GM12878 (cell line): ENCODE measurements at regions not wholly inside any gene's neighbourhood (a gene's known extent, or its start where the extent isn't known, plus 50 kb on each side); places are given as distances from the start of the nearest gene placed in this dataset.

ENCODE experiments used
- ATAC-seq: fragments of 200-7000 bp; cut with Tn5 transposase; 3 replicates; pipeline ENCODE4 v1.9.1; 2020; ENCODE audit warnings: mild to moderate bottlenecking, moderate library complexity
- BruUV-seq: library from RNA; stranded (reverse); fragments of 400-500 nt; replicated peaks from 2 replicates; lab custom pipeline; 2021; lab: Mats Ljungman, UMichigan
- CTCF ChIA-PET: fragments of 300-600 bp; sonication (Branson Sonifier 250); formaldehyde crosslinking; extraction: SDS; loops from one replicate; lab custom pipeline; 2021; ENCODE audit warnings: inconsistent platforms; lab: Yijun Ruan, JAX
- POLR2A ChIA-PET: fragments of 350-600 bp; formaldehyde crosslinking; extraction: SDS; loops from one replicate; lab custom pipeline; 2021; ENCODE audit warnings: inconsistent platforms; lab: Charles Lee
- RAD21 ChIA-PET: fragments of 300-600 bp; sonication (Branson Sonifier 250); formaldehyde crosslinking; loops from one replicate; lab custom pipeline; 2023; ENCODE audit warnings: antibody characterized with exemption; ENCODE audit not compliant: unreplicated experiment; lab: Charles Lee
- SMC1A ChIA-PET: fragments of 300-600 bp; sonication (Branson Sonifier 250); formaldehyde crosslinking; loops from one replicate; lab custom pipeline; 2023; ENCODE audit not compliant: unreplicated experiment, uncharacterized antibody; lab: Charles Lee
- DNase-seq: peaks from one replicate; pipeline ENCODE4 v3.0.0-alpha.2; 2011; ENCODE audit warnings: low read depth, low spot score
- FAIRE-seq: peaks from 3 replicates; lab custom pipeline; 2011; peaks lifted over from hg19 to GRCh38; lab: Jason Lieb, UNC
- H2AFZ ChIP-seq: 2 replicates; pipeline ENCODE4 v1.6.0; 2011; ENCODE audit warnings: low read depth, low read length, control low read depth; ENCODE audit not compliant: control insufficient read depth
- H3K27ac ChIP-seq: 2 replicates; pipeline ENCODE4 v1.5.1; 2011; ENCODE audit warnings: control low read depth; ENCODE audit not compliant: control insufficient read depth, insufficient read depth
- H3K27me3 ChIP-seq, 2 experiments: replicated peaks in 1 of 2; 2 replicates each; pipeline versions ENCODE4 v1.6.0 to v1.6.1; 2011; ENCODE audit warnings: low read length in 1 of 2; ENCODE audit not compliant: control insufficient read depth in 2 of 2, insufficient read depth in 2 of 2
- H3K36me3 ChIP-seq, 2 experiments: 2 replicates each; pipeline ENCODE4 v1.5.1; 2011; ENCODE audit warnings: low read length in 1 of 2; ENCODE audit not compliant: control insufficient read depth in 2 of 2, insufficient read depth in 2 of 2
- H3K4me1 ChIP-seq: 2 replicates; pipeline ENCODE4 v1.6.1; 2011; ENCODE audit warnings: mild to moderate bottlenecking, low read length, moderate library complexity, mixed read lengths; ENCODE audit not compliant: control insufficient read depth, insufficient read depth
- H3K4me2 ChIP-seq: 2 replicates; pipeline ENCODE4 v1.6.0; 2011; ENCODE audit warnings: control low read depth; ENCODE audit not compliant: control insufficient read depth, insufficient read depth
- H3K4me3 ChIP-seq: fragments of 200-600 bp; sonication (generic); 2 replicates; pipeline ENCODE4 v1.5.1; 2016
- H3K79me2 ChIP-seq: 2 replicates; pipeline ENCODE4 v1.6.0; 2011; ENCODE audit warnings: low read length; ENCODE audit not compliant: control insufficient read depth, insufficient read depth
- H3K9ac ChIP-seq: 2 replicates; pipeline ENCODE4 v1.8.0; 2011; ENCODE audit warnings: low read length, control low read depth, mixed read lengths; ENCODE audit not compliant: control insufficient read depth, insufficient read depth
- H3K9me3 ChIP-seq: replicated peaks from 3 replicates; pipeline ENCODE4 v1.5.1; 2011; ENCODE audit warnings: mild to moderate bottlenecking, low read length; ENCODE audit not compliant: control insufficient read depth, insufficient read depth
- H4K20me1 ChIP-seq: 2 replicates; pipeline ENCODE4 v1.6.0; 2011; ENCODE audit not compliant: control insufficient read depth, insufficient read depth
- ASH2L ChIP-seq: fragments of 300-600, 200-600 bp; sonication (generic); IDR thresholded peaks from 2 replicates; pipeline ENCODE4 v1.6.1; 2017; ENCODE audit warnings: low read depth, mild to moderate bottlenecking, borderline replicate concordance
- BMI1 ChIP-seq: fragments of 450-650 bp; IDR thresholded peaks from 2 replicates; pipeline ENCODE4 v1.6.1; 2016; ENCODE audit warnings: mild to moderate bottlenecking, moderate library complexity, borderline replicate concordance
- CEBPB ChIP-seq, 2 experiments: fragments of 150-350 bp in 1 of 2; IDR thresholded peaks; 2 replicates each; pipeline ENCODE4 v1.6.1; 2012 to 2014; ENCODE audit warnings: low read depth in 2 of 2, low read length in 2 of 2, borderline replicate concordance in 1 of 2, inconsistent platforms in 1 of 2
- HCFC1 ChIP-seq: fragments of 150-350 bp; IDR thresholded peaks from 2 replicates; pipeline ENCODE4 v1.6.1; 2014; ENCODE audit warnings: low read length
- MEF2B ChIP-seq: fragments of 450-650 bp; IDR thresholded peaks from 2 replicates; pipeline ENCODE4 v1.6.1; 2018; ENCODE audit warnings: mild to moderate bottlenecking, moderate library complexity; ENCODE audit not compliant: partially characterized antibody, poor library complexity, severe bottlenecking
- MLLT1 ChIP-seq: fragments of 450-650 bp; IDR thresholded peaks from 2 replicates; pipeline ENCODE4 v1.6.1; 2016; ENCODE audit warnings: mild to moderate bottlenecking
- NFYA ChIP-seq: IDR thresholded peaks from 2 replicates; pipeline ENCODE4 v1.6.1; 2011; ENCODE audit warnings: low read depth, mild to moderate bottlenecking, low read length, improper control_type of control experiment, borderline replicate concordance
- PBX3 ChIP-seq: IDR thresholded peaks from 2 replicates; pipeline ENCODE4 v1.6.1; 2011; ENCODE audit warnings: mild to moderate bottlenecking, low read depth, low read length, moderate library complexity; ENCODE audit not compliant: insufficient replicate concordance
- RBBP5 ChIP-seq: fragments of 200-600 bp; sonication (generic); conservative IDR thresholded peaks from 2 replicates; pipeline ENCODE4 v1.6.1; 2016
- SIX5 ChIP-seq: IDR thresholded peaks from 2 replicates; pipeline ENCODE4 v1.6.1; 2011; ENCODE audit warnings: mild to moderate bottlenecking, low read depth, low read length, moderate library complexity; ENCODE audit not compliant: severe bottlenecking
- STAT3 ChIP-seq: IDR thresholded peaks from 2 replicates; pipeline ENCODE4 v1.6.1; 2011; ENCODE audit warnings: low read depth, low read length, improper control_type of control experiment
- YBX1 ChIP-seq: fragments of 450-650 bp; IDR thresholded peaks from 2 replicates; pipeline ENCODE4 v1.6.1; 2016; ENCODE audit warnings: antibody characterized with exemption
- ZBED1 ChIP-seq: IDR thresholded peaks from 2 replicates; pipeline ENCODE4 v1.6.1; 2016; ENCODE audit warnings: borderline replicate concordance
- WGBS: methylation state at CpG from one replicate; pipeline ENCODE4 v1.1.6; 2016; ENCODE audit warnings: low lambda C conversion rate; ENCODE audit not compliant: insufficient replicate concordance, insufficient coverage; ENCODE audit errors: missing lambda C conversion rate; 5-methylcytosine and 5-hydroxymethylcytosine counted together
- in situ Hi-C: fragments of 300-500 bp; cut with MboI; formaldehyde crosslinking; loops from 9 replicates; pipeline ENCODE4 v1.14.3; 2018; ENCODE audit warnings: mixed read lengths
- intact Hi-C: fragments of 100-400 bp; cut with micrococcal nuclease; formaldehyde crosslinking; loops from one replicate; pipeline ENCODE4 v1.14.2; 2022; ENCODE audit not compliant: unreplicated experiment
- TF ChIP-seq, protein P1 (sequence below): fragments of 450-650 bp; IDR thresholded peaks from 2 replicates; pipeline ENCODE4 v1.6.1; 2018; ENCODE audit warnings: mild to moderate bottlenecking, low read depth, moderate library complexity; ENCODE audit not compliant: partially characterized antibody
- TF ChIP-seq, protein P2 (sequence below): fragments of 450-650 bp; formaldehyde crosslinking; IDR thresholded peaks from 2 replicates; pipeline ENCODE4 v1.4.0; 2020; ENCODE audit warnings: mild to moderate bottlenecking, moderate library complexity

GRCh38 chr15:69792823-69793222 lies 304.9 kb downstream of the TLE3 start:
- RAD21 ChIA-PET = no interaction called here
- CTCF ChIA-PET = no interaction called here
- no peak for FAIRE-seq
- TF ChIP-seq, protein P1, sequence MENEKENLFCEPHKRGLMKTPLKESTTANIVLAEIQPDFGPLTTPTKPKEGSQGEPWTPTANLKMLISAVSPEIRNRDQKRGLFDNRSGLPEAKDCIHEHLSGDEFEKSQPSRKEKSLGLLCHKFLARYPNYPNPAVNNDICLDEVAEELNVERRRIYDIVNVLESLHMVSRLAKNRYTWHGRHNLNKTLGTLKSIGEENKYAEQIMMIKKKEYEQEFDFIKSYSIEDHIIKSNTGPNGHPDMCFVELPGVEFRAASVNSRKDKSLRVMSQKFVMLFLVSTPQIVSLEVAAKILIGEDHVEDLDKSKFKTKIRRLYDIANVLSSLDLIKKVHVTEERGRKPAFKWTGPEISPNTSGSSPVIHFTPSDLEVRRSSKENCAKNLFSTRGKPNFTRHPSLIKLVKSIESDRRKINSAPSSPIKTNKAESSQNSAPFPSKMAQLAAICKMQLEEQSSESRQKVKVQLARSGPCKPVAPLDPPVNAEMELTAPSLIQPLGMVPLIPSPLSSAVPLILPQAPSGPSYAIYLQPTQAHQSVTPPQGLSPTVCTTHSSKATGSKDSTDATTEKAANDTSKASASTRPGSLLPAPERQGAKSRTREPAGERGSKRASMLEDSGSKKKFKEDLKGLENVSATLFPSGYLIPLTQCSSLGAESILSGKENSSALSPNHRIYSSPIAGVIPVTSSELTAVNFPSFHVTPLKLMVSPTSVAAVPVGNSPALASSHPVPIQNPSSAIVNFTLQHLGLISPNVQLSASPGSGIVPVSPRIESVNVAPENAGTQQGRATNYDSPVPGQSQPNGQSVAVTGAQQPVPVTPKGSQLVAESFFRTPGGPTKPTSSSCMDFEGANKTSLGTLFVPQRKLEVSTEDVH = no peak
- TF ChIP-seq, protein P2, sequence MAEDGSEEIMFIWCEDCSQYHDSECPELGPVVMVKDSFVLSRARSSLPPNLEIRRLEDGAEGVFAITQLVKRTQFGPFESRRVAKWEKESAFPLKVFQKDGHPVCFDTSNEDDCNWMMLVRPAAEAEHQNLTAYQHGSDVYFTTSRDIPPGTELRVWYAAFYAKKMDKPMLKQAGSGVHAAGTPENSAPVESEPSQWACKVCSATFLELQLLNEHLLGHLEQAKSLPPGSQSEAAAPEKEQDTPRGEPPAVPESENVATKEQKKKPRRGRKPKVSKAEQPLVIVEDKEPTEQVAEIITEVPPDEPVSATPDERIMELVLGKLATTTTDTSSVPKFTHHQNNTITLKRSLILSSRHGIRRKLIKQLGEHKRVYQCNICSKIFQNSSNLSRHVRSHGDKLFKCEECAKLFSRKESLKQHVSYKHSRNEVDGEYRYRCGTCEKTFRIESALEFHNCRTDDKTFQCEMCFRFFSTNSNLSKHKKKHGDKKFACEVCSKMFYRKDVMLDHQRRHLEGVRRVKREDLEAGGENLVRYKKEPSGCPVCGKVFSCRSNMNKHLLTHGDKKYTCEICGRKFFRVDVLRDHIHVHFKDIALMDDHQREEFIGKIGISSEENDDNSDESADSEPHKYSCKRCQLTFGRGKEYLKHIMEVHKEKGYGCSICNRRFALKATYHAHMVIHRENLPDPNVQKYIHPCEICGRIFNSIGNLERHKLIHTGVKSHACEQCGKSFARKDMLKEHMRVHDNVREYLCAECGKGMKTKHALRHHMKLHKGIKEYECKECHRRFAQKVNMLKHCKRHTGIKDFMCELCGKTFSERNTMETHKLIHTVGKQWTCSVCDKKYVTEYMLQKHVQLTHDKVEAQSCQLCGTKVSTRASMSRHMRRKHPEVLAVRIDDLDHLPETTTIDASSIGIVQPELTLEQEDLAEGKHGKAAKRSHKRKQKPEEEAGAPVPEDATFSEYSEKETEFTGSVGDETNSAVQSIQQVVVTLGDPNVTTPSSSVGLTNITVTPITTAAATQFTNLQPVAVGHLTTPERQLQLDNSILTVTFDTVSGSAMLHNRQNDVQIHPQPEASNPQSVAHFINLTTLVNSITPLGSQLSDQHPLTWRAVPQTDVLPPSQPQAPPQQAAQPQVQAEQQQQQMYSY (CRISPR knock-in tag) = no peak
- TF ChIP-seq RBBP5 (no peak), ASH2L (no peak), MEF2B (no peak), MLLT1 (no peak), CEBPB (IDR thresholded peaks at IDR 0.05; ENCODE audit: borderline replicate concordance in 1 of 2, low read depth in 2 of 2, low read length in 2 of 2) (no peak), ZBED1 (no peak), HCFC1 (no peak), SIX5 (no peak), BMI1 (no peak), YBX1 (no peak), PBX3 (no peak), NFYA (no peak), STAT3 (no peak)

More at GRCh38 chr15:69792823-69793222, 304.9 kb downstream of the TLE3 start:
- Histone ChIP-seq H3K4me1 (no peaks in the 10 kb centered on the region), H2AFZ (no peak overlapping the region), H3K27ac (no peak overlapping the region), H4K20me1 (no peaks in the 10 kb centered on the region; the same call in none of the 2 replicates), H3K4me2 (no peak overlapping the region), H3K9ac (no peak overlapping the region), H3K4me3 (no peak overlapping the region), H3K79me2 (no peaks in the 10 kb centered on the region), H3K27me3 (peaks cover 2 to 5% of the 10 kb centered on the region in 2 experiments; a peak in 3 of 4 replicates), H3K36me3 (no peaks in the 10 kb centered on the region), H3K9me3 (no peaks in the 10 kb centered on the region; the same call in 2 of the 3 replicates)
- in situ Hi-C loops (no loop called here), intact Hi-C loops (no loop called here)
- SMC1A ChIA-PET = interaction anchor here (0.7 kb wide), 1 partner anchor 217 kb away, joined by 3 read pairs; no protein-coding TSS in a partner anchor
- DNase-seq = no peak
- WGBS = 14% methylated on average over 4 of the region's 4 CpGs
- ATAC-seq = no peak
- BruUV-seq = no TSS peak
- POLR2A ChIA-PET = no interaction called here
